HG02571 (cell line): ENCODE measurements at regions not wholly inside any gene's neighbourhood (a gene's known extent, or its start where the extent isn't known, plus 50 kb on each side); places are given as distances from the start of the nearest gene placed in this dataset.
"Not testable (repeated sequence)": the region's sequence is repeated elsewhere in the genome, so short reads cannot be mapped to it uniquely, and the experiment has no call there.

Experiments used
- ATAC-seq: cut with Tn5 transposase; IDR thresholded peaks from one replicate; pipeline ENCODE4 v1.9.1; 2021; ENCODE audit warnings: mild to moderate bottlenecking, moderate library complexity; ENCODE audit not compliant: unreplicated experiment

- no peak for ATAC-seq
Measured at GRCh38 chr1:224061436-224061835, 52.5 kb upstream of the FBXO28 start.

- ATAC-seq = no peak
Measured at GRCh38 chr1:224059897-224060427, 53.9 kb upstream of the FBXO28 start.

- ATAC-seq = no peak
Measured at GRCh38 chr1:224058303-224058702, 55.6 kb upstream of the FBXO28 start.

- no peak for ATAC-seq
Measured at GRCh38 chr1:224057461-224058199, 56.3 kb upstream of the FBXO28 start.

GRCh38 chr1:224054611-224055010 lies 59.3 kb upstream of the FBXO28 start:
- no peak for ATAC-seq

- no peak for ATAC-seq
Measured at GRCh38 chr1:224054012-224054411, 59.9 kb upstream of the FBXO28 start.

GRCh38 chr1:224053456-224053855 lies 60.5 kb upstream of the FBXO28 start:
- ATAC-seq = no peak

GRCh38 chr1:224052772-224053171 lies 61.1 kb upstream of the FBXO28 start:
- no peak for ATAC-seq

GRCh38 chr1:224051782-224052181 lies 62.1 kb upstream of the FBXO28 start:
- ATAC-seq = not testable (repeated sequence)

- no peak for ATAC-seq
Measured at GRCh38 chr1:224051086-224051406, 62.9 kb upstream of the FBXO28 start.

- ATAC-seq = no peak
Measured at GRCh38 chr1:224047538-224047937, 66.4 kb upstream of the FBXO28 start.

GRCh38 chr1:224045556-224045955 lies 68.4 kb upstream of the FBXO28 start:
- no peak for ATAC-seq

GRCh38 chr1:224044420-224044819 lies 69.5 kb upstream of the FBXO28 start:
- ATAC-seq = no peak

GRCh38 chr1:224042557-224043118 lies 71.3 kb upstream of the FBXO28 start:
- ATAC-seq = no peak

GRCh38 chr1:224041032-224041431 lies 72.9 kb upstream of the FBXO28 start:
- no peak for ATAC-seq

- ATAC-seq = not testable (repeated sequence)
Measured at GRCh38 chr1:224040423-224040822, 73.5 kb upstream of the FBXO28 start.

- not testable (repeated sequence) for ATAC-seq
Measured at GRCh38 chr1:224040006-224040405, 73.9 kb upstream of the FBXO28 start.

- ATAC-seq = not testable (repeated sequence)
Measured at GRCh38 chr1:224038832-224039231, 75.1 kb upstream of the FBXO28 start.

GRCh38 chr1:224037362-224037761 lies 76.5 kb upstream of the FBXO28 start:
- not testable (repeated sequence) for ATAC-seq

GRCh38 chr1:224032608-224033276 lies 81.2 kb upstream of the FBXO28 start:
- ATAC-seq = not testable (repeated sequence)

- ATAC-seq = not testable (repeated sequence)
Measured at GRCh38 chr1:224031986-224032385, 81.9 kb upstream of the FBXO28 start.

GRCh38 chr1:224030257-224030656 lies 83.7 kb upstream of the FBXO28 start:
- not testable (repeated sequence) for ATAC-seq
